ENCODE measurements at regions not wholly inside any gene's neighbourhood (a gene's known extent, or its start where the extent isn't known, plus 50 kb on each side); places are given as distances from the start of the nearest gene placed in this dataset.

DNA sequence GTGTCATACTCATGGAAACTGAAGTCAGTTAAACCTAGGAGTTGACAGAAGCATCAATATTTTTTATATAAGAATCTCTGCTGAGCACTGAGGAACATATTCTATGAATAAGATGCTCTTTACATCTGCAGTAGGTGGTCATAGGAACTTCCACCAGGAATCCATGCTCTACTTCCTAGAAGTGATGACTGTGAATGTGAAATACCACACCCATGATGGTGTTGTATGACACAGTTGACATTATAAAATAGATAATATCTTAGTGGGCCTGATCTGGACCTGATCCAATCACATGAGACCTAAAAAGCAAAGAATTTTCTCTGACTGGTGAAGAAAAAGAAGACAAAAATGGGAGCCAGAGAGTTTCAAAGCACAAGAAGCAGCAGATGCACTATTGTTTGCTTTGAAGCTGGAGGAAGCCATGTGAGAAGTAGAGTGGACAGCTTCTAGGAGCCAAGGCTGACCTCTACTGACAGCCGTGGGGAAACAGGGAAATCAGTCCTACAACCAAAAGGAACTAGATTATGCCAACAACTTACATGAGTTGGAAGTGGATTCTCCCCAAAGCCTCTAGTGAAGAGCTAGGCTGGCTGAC is 68.6 kb upstream of the HS3ST1 start:
- no TSS peak for BruUV-seq (replicated peaks)
- H3K4me3 ChIP-seq (ENCODE audit: low read depth, low read length, poor library complexity, severe bottlenecking): no peak overlapping the region
- intact Hi-C loops (cut with micrococcal nuclease; ENCODE audit: unreplicated experiment): no loop called here
- DNase-seq (ENCODE audit: low spot score): no peak
- ChIA-PET POLR2A (ENCODE audit: low non-redundant PET) (no interaction called here), CTCF (no interaction called here)
- H3K36me3 ChIP-seq (ENCODE audit: insufficient read depth, low read length, poor library complexity, severe bottlenecking): no peaks in the 10 kb centered on the region
- no peak for TF ChIP-seq EZH2 (IDR thresholded peaks at IDR 0.05; ENCODE audit: borderline replicate concordance, low read depth, low read length, poor library complexity, severe bottlenecking)
- TF ChIP-seq, protein P1, sequence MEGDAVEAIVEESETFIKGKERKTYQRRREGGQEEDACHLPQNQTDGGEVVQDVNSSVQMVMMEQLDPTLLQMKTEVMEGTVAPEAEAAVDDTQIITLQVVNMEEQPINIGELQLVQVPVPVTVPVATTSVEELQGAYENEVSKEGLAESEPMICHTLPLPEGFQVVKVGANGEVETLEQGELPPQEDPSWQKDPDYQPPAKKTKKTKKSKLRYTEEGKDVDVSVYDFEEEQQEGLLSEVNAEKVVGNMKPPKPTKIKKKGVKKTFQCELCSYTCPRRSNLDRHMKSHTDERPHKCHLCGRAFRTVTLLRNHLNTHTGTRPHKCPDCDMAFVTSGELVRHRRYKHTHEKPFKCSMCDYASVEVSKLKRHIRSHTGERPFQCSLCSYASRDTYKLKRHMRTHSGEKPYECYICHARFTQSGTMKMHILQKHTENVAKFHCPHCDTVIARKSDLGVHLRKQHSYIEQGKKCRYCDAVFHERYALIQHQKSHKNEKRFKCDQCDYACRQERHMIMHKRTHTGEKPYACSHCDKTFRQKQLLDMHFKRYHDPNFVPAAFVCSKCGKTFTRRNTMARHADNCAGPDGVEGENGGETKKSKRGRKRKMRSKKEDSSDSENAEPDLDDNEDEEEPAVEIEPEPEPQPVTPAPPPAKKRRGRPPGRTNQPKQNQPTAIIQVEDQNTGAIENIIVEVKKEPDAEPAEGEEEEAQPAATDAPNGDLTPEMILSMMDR (conservative IDR thresholded peaks at IDR 0.05; ENCODE audit: low read depth, low read length): no peak
- H3K27me3 ChIP-seq (replicated peaks; ENCODE audit: insufficient read depth, low read depth, low read length, poor library complexity): no peaks in the 10 kb centered on the region
- no peak overlapping the region for H3K27ac ChIP-seq (ENCODE audit: low read depth, low read length, poor library complexity, severe bottlenecking)
- peaks cover 33% of the 10 kb centered on the region for H3K9me3 ChIP-seq (ENCODE audit: low read depth, low read length, poor library complexity, severe bottlenecking)
- H3K4me1 ChIP-seq (ENCODE audit: insufficient read depth, low read length, poor library complexity, severe bottlenecking): no peaks in the 10 kb centered on the region

DNA sequence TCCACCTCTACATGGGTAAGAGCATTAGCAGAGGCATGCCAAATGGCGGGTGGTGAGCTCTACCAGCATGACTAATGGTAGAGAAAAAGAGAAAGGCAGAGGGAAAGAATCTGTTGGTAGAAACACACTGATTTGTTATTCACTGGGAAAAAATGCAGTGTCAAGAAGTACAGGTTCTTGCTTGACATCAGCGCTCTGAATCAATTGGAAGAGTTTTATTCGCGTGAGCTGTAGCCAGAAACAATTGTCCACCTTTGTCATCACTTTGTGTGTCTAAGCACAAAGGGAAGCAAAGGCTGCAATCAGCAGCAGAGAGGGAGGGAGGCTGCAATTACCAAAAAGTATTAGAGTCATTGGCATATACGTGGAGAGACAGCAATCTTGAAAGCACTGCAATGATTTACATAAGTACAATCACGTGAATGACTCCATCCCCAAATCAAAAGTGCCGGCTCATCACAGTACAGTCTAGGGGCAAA is 67.7 kb upstream of the HS3ST1 start:
- Histone ChIP-seq H3K4me1 (ENCODE audit: insufficient read depth, low read length, poor library complexity, severe bottlenecking) (no peaks in the 10 kb centered on the region), H3K4me3 (ENCODE audit: low read depth, low read length, poor library complexity, severe bottlenecking) (no peak overlapping the region), H3K9me3 (ENCODE audit: low read depth, low read length, poor library complexity, severe bottlenecking) (peaks cover 32% of the 10 kb centered on the region), H3K27me3 (replicated peaks; ENCODE audit: insufficient read depth, low read depth, low read length, poor library complexity) (no peaks in the 10 kb centered on the region), H3K27ac (ENCODE audit: low read depth, low read length, poor library complexity, severe bottlenecking) (no peak overlapping the region), H3K36me3 (ENCODE audit: insufficient read depth, low read length, poor library complexity, severe bottlenecking) (no peaks in the 10 kb centered on the region)
- POLR2A ChIA-PET (ENCODE audit: low non-redundant PET): no interaction called here
- TF ChIP-seq, protein P1 (conservative IDR thresholded peaks at IDR 0.05; ENCODE audit: low read depth, low read length): no peak
- TF ChIP-seq EZH2 (IDR thresholded peaks at IDR 0.05; ENCODE audit: borderline replicate concordance, low read depth, low read length, poor library complexity, severe bottlenecking): no peak
- intact Hi-C loops (cut with micrococcal nuclease; ENCODE audit: unreplicated experiment): no loop called here
- no peak for DNase-seq (ENCODE audit: low spot score)
- CTCF ChIA-PET: no interaction called here
- BruUV-seq (replicated peaks): no TSS peak

DNA sequence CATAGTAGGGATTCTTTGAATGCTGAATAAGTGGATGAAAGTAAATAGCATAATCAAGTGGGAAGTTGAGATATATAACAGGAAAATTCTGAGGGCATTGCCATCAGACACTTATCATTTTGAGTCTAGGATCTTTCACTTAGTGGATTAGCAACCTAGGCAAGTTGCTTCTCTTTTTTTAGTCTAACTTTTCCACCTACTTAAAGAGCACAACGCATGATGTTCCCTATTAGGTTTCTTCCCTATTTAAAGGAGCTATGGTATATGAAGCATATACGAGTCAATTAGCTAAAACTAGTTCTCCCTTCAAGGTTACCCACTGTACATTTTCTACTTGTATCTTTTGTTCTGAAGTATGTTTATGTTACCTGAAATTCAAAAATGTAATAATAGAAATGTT is 67.1 kb upstream of the HS3ST1 start:
- DNase-seq (ENCODE audit: low spot score): no peak
- H3K27me3 ChIP-seq (replicated peaks; ENCODE audit: insufficient read depth, low read depth, low read length, poor library complexity): no peaks in the 10 kb centered on the region
- H3K27ac ChIP-seq (ENCODE audit: low read depth, low read length, poor library complexity, severe bottlenecking): no peak overlapping the region
- H3K36me3 ChIP-seq (ENCODE audit: insufficient read depth, low read length, poor library complexity, severe bottlenecking): no peaks in the 10 kb centered on the region
- CTCF ChIA-PET: no interaction called here
- POLR2A ChIA-PET (ENCODE audit: low non-redundant PET): no interaction called here
- intact Hi-C loops (cut with micrococcal nuclease; ENCODE audit: unreplicated experiment): no loop called here
- no peak for TF ChIP-seq EZH2 (IDR thresholded peaks at IDR 0.05; ENCODE audit: borderline replicate concordance, low read depth, low read length, poor library complexity, severe bottlenecking)
- TF ChIP-seq, protein P1 (conservative IDR thresholded peaks at IDR 0.05; ENCODE audit: low read depth, low read length): no peak
- H3K4me3 ChIP-seq (ENCODE audit: low read depth, low read length, poor library complexity, severe bottlenecking): no peak overlapping the region
- no TSS peak for BruUV-seq (replicated peaks)
- no peaks in the 10 kb centered on the region for H3K4me1 ChIP-seq (ENCODE audit: insufficient read depth, low read length, poor library complexity, severe bottlenecking)
- H3K9me3 ChIP-seq (ENCODE audit: low read depth, low read length, poor library complexity, severe bottlenecking): peaks cover 32% of the 10 kb centered on the region

All from A673 (cell line).